ENCODE measurements at regions not wholly inside any gene's neighbourhood (a gene's known extent, or its start where the extent isn't known, plus 50 kb on each side); places are given as distances from the start of the nearest gene placed in this dataset.

GRCh38 chrX:125895518-125895917 lies 270.6 kb downstream of the DCAF12L2 start:
- in situ Hi-C loops (cut with HindIII; ENCODE audit: low pct_unique_long_range_greater_than_20kb, low sequenced_read_pairs): no loop called here

DNA sequence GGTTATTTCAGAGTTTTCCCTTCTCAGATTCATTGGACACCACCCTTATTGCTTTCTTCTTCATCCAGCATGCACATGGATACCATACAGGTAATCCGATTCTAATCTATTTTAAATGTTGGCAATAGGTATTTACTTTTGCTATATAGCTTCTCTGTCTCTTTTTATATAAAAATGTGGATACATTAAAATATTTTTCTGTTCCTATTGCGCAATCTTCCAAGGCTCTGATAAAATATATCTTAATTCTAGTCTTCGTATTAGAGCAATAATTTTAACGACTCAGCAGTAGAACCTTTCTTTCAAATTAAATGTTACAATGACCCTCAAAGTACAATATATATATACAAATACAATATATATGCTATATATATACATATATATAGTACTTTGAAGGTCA lies 239.8 kb downstream of the DCAF12L2 start:
- DNase-seq (ENCODE audit: low read depth, low spot score): no peak
- in situ Hi-C loops (cut with HindIII; ENCODE audit: low pct_unique_long_range_greater_than_20kb, low sequenced_read_pairs): no loop called here

More at GRCh38 chrX:125895518-125895917, 270.6 kb downstream of the DCAF12L2 start:
- no peak for DNase-seq (ENCODE audit: low read depth, low spot score)

DNA sequence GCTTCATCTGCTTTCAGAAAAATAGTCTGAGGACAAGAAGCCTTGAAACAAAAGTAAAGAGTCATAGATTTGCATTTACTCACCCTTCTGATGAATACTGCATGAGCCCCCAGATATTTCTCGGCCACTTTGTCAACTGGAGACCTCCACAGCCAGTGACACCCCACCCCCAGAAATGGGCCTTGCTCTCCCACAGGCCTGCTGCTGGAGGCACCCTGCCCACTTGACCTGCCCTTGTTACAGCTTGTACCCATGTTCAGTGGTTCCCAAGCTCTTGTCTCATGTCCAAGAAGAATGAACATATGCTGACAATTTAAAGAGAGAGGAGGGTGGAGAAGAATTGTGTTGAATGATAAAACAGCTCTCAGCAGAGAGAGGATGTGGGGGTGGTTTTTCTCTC lies 225.1 kb downstream of the DCAF12L2 start:
- in situ Hi-C loops (cut with HindIII; ENCODE audit: low pct_unique_long_range_greater_than_20kb, low sequenced_read_pairs): no loop called here
- DNase-seq (ENCODE audit: low read depth, low spot score): no peak

GRCh38 chrX:125947501-125947900 lies 218.6 kb downstream of the DCAF12L2 start:
- DNase-seq (ENCODE audit: low read depth, low spot score): no peak
- in situ Hi-C loops (cut with HindIII; ENCODE audit: low pct_unique_long_range_greater_than_20kb, low sequenced_read_pairs): no loop called here

DNA sequence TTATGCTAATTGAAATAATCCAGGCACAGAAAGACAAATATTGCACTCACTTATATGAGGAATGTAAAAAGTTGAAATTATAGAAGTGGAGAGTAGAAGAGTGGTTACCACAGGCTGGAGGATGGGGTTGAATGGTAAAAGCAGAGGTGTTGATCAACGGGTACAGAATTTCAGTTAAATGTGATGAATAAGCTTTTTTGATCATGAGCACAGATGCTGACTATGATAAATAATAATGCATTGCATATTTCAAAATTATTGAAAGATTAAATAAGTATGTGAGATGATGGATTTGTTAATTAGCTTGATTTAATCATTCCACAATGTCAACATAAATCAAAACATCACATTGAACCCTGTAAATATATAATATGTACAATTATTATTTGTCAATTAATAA lies 213.1 kb downstream of the DCAF12L2 start:
- in situ Hi-C loops (cut with HindIII; ENCODE audit: low pct_unique_long_range_greater_than_20kb, low sequenced_read_pairs): no loop called here
- DNase-seq (ENCODE audit: low read depth, low spot score): no peak

- DNase-seq (ENCODE audit: low read depth, low spot score): no peak
- in situ Hi-C loops (cut with HindIII; ENCODE audit: low pct_unique_long_range_greater_than_20kb, low sequenced_read_pairs): no loop called here
These were observed 212.3 kb downstream of the DCAF12L2 start for GRCh38 chrX:125953814-125954213.

GRCh38 chrX:125954236-125954635 lies 211.9 kb downstream of the DCAF12L2 start:
- in situ Hi-C loops (cut with HindIII; ENCODE audit: low pct_unique_long_range_greater_than_20kb, low sequenced_read_pairs): no loop called here
- DNase-seq (ENCODE audit: low read depth, low spot score): no peak

- in situ Hi-C loops (cut with HindIII; ENCODE audit: low pct_unique_long_range_greater_than_20kb, low sequenced_read_pairs): no loop called here
- no peak for DNase-seq (ENCODE audit: low read depth, low spot score)
These were observed 188.2 kb downstream of the DCAF12L2 start for GRCh38 chrX:125977851-125978250.

- peak; percentile 70 for DNase-seq (ENCODE audit: low read depth, low spot score)
These were observed 167.7 kb downstream of the DCAF12L2 start for GRCh38 chrX:125998432-125998831.

GRCh38 chrX:126027229-126027628 lies 138.9 kb downstream of the DCAF12L2 start:
- in situ Hi-C loops (cut with HindIII; ENCODE audit: low pct_unique_long_range_greater_than_20kb, low sequenced_read_pairs): no loop called here
- DNase-seq (ENCODE audit: low read depth, low spot score): no peak

More at GRCh38 chrX:125998432-125998831, 167.7 kb downstream of the DCAF12L2 start:
- in situ Hi-C loops (cut with HindIII; ENCODE audit: low pct_unique_long_range_greater_than_20kb, low sequenced_read_pairs): no loop called here

DNA sequence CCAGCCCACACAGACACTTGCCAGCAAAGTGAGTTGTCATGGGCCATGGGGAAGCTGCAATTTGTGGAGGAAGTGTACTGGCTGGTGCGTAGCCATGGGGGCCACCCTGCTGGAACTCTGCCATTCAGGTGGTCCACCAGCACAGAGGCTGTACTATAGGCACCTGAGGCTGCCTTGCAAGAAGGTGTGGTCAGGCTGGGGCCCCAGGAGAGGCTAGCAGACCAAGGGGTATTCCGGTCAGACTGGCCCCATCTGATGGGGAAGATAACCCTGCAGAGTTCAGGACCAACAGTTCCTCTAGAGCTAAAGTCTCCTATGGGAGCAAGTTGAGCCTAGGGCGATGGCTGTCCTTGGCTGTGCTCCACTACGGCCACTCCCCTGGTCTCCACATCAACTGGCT lies 136.1 kb downstream of the DCAF12L2 start:
- in situ Hi-C loops (cut with HindIII; ENCODE audit: low pct_unique_long_range_greater_than_20kb, low sequenced_read_pairs): no loop called here
- DNase-seq (ENCODE audit: low read depth, low spot score): no peak

- DNase-seq (ENCODE audit: low read depth, low spot score): no peak
- in situ Hi-C loops (cut with HindIII; ENCODE audit: low pct_unique_long_range_greater_than_20kb, low sequenced_read_pairs): no loop called here
These were observed 102.1 kb downstream of the DCAF12L2 start for GRCh38 chrX:126063984-126064383.

- in situ Hi-C loops (cut with HindIII; ENCODE audit: low pct_unique_long_range_greater_than_20kb, low sequenced_read_pairs): no loop called here
- no peak for DNase-seq (ENCODE audit: low read depth, low spot score)
These were observed 101.1 kb downstream of the DCAF12L2 start for GRCh38 chrX:126064901-126065541.

GRCh38 chrX:126065901-126066660 lies 100.0 kb downstream of the DCAF12L2 start:
- DNase-seq (ENCODE audit: low read depth, low spot score): no peak
- in situ Hi-C loops (cut with HindIII; ENCODE audit: low pct_unique_long_range_greater_than_20kb, low sequenced_read_pairs): no loop called here

All from SK-MEL-5 (cell line).